Stimulated activated CD4-positive, alpha-beta T cell treated with anti-CD3 and anti-CD28 coated beads, TNF-alpha, amount 100 ng/mL, for 4 hours (primary cell): ENCODE measurements at regions not wholly inside any gene's neighbourhood (a gene's known extent, or its start where the extent isn't known, plus 50 kb on each side); places are given as distances from the start of the nearest gene placed in this dataset.

Experiments used
- DNase-seq, 3 experiments: peaks; one replicate each; pipeline ENCODE4 v3.0.0-alpha.2; 2020; ENCODE audit warnings: low read depth in 3 of 3

GRCh38 chr6:105909106-105909505 lies 177.0 kb upstream of the PRDM1 start:
- no peak for DNase-seq

- DNase-seq: no peak
These were observed 178.1 kb upstream of the PRDM1 start for GRCh38 chr6:105907991-105908390.

- DNase-seq: no peak
These were observed 178.8 kb upstream of the PRDM1 start for GRCh38 chr6:105907301-105907700.

DNA sequence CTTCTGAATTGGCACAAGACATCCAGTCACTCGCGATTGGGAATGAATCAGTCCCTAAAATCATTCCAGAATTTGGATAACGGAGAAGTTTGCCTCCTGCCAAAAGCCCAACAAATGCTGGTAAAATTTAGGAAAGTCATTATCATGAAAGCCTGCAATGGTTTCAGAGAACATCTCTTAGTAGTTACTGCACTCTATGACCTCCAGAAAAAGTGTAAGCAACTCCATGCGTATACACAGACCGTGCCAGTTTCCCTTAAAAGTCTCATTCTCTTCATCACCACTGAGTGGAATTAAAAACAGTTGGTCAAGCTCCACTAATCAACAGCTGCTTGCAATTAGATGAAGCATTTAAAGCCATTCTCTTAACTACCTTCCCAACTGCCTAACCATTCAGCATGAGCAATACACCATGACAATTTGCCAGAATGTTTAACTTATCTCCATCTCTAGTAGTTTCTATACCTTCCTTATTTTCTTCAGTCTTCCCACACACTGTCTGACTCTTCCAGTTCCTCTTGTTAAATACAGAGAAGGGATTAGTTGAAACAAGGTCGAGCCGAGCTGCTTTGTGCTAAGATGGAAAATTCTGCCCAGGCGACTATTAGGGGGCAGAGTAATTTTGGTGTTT lies 183.6 kb upstream of the PRDM1 start:
- DNase-seq: no peak

DNA sequence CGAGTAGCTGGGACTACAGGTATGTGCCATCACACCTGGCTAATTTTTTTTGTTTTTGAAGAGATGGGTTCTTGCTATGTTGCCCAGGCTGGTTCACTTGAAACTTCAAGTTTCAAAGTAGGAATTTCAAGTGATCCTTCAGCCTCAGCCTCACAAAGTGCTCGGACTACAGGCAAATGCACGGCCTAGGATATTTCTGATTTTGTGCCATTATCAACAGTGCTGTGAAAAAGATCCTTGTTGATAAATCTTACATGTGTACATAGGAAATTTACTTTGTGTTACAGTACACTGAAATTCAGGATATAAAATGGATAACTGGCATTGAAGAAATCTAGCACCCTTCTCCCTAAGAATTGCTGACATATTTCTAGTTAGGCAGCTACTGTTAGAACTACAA lies 184.6 kb upstream of the PRDM1 start:
- no peak for DNase-seq

DNA sequence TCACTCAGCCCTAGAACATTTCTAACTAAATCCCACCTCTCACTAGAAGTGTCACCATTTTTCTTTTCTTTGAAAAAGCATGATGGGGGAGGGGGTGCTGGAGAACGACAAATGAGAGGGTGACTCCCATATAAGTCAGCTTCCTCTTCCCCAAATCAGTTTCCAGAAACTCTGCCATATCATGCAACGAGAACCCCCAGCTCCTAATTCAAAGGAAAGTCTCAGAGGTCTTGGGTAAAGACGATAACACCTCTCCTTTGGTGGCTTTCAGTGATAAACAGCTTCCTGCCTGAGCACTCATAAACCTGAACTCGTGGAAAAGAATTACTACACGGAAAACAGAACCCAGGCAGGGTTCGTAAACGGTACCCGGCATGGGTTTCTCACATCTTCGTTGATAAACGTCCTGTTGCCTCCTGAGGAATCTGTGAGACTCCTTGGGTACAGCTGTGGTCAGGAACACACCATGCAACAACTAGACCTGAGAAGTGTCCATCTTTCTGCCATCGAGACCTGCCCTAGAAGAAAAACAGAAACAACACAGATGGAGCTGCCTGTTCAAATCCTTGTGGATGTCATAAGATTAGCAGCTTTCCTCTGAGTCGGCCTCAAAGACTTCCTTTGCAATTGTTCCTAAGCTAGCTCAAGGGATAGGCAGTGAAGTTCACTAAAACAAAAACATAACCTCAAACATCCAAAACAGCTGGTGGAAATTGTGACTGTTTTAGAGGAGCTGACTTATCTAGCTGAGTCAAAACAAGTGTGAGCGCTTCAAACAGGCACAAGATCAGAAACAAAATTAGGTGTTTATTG lies 185.8 kb upstream of the PRDM1 start:
- DNase-seq: no peak

- no peak for DNase-seq
These were observed 187.8 kb upstream of the PRDM1 start for GRCh38 chr6:105898286-105898685.

- no peak for DNase-seq
These were observed 189.0 kb upstream of the PRDM1 start for GRCh38 chr6:105897131-105897530.

DNA sequence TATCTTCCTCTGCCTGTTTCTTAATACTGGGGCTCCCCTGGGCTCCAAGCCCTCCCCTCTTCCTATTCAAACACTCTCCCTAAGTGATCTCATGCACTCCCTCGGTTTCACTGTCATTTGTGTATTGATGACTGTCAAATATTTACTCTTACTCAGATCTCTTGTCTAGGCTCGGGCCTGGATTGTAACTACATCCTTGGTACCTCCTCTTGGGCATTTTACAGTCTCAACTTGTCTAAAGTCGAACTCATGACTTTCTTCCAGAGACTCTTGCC lies 189.4 kb upstream of the PRDM1 start:
- DNase-seq: no peak

- DNase-seq: no peak
These were observed 189.9 kb upstream of the PRDM1 start for GRCh38 chr6:105896052-105896820.

GRCh38 chr6:105894556-105894955 lies 191.6 kb upstream of the PRDM1 start:
- no peak for DNase-seq

GRCh38 chr6:105893741-105894140 lies 192.4 kb upstream of the PRDM1 start:
- DNase-seq: no peak

GRCh38 chr6:105892577-105893262 lies 193.4 kb upstream of the PRDM1 start:
- DNase-seq: no peak

DNA sequence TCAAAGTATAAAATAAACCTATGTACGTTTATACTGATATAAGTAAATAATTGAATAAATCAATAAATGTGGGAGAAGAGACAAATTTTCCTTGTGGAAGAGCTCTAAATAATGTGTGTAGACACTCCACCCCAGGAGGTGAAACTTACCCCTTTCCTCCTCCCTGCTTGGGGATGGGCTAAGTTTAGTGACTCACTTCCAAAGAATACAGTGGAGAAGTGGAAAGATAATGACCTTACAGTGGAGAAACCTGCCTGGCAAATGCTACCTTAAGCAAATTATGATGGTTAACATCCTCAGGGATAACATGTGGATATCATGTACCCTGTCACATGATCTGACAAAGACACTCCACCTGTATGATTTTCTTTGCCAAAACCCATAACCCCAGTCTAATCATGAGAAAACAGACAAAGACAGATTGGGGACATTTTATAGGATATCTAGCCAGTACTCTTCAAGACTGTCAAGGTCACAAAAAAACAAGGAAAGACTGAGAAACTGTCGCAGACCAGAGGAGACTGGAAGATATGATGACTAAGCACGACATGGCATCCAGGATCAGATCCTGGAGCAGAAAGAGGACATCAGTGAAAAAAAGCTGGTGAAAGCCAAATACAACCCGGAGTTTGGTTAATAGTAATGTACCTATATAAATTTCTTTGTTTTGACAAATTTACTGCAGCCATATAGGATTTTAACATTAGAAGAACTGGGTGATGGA lies 195.5 kb upstream of the PRDM1 start:
- DNase-seq: no peak

- no peak for DNase-seq
These were observed 196.2 kb upstream of the PRDM1 start for GRCh38 chr6:105889902-105890301.

DNA sequence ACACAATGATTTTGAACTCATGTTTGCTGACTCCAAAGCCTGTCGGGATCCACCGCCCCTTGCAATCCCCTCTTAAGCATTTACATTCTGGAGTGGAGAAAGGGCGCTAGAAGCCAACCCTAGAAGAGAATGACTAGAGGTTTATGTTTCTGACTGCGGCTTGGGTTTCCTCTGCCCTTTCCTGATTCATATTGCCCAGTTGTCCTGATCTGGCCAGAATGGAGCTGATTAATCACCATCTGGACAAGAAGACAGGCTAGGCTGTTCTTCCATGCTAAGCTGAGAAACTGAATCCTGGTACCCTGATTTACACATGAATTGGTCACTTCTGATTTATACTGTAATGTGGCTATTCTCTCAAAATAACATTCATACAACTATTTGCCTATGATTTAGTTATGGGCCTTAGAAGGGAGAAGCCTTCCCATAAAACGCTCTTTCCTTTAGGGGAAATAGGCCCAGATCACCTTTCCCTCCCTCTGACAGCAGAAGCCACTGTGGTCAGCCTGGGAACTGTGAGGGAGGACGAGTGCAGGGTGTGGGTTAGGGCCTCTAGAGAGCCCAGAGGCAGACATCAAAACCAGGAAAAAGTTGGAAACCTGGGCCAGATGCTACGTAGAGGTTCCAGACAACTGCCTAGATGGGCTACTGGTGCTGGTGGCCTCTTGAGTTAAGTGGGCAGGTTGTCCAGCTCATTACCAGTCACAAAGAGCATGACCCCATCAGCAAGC lies 199.2 kb upstream of the PRDM1 start:
- no peak for DNase-seq

GRCh38 chr6:105886066-105886813 lies 199.9 kb upstream of the PRDM1 start:
- DNase-seq: no peak

GRCh38 chr6:105884426-105884825 lies 201.7 kb upstream of the PRDM1 start:
- no peak for DNase-seq

- no peak for DNase-seq
These were observed 202.1 kb upstream of the PRDM1 start for GRCh38 chr6:105884011-105884410.

GRCh38 chr6:105882828-105883227 lies 203.3 kb upstream of the PRDM1 start:
- DNase-seq: no peak
